ENCODE measurements at regions not wholly inside any gene's neighbourhood (a gene's known extent, or its start where the extent isn't known, plus 50 kb on each side); places are given as distances from the start of the nearest gene placed in this dataset.

GRCh38 chr17:77725846-77726245 lies 232.7 kb upstream of the TNRC6C start:
- no peak for DNase-seq (ENCODE audit: low spot score)

GRCh38 chr17:77726549-77727006 lies 231.9 kb upstream of the TNRC6C start:
- DNase-seq (ENCODE audit: low spot score), result no peak

- DNase-seq (ENCODE audit: low spot score), result no peak
Measured at GRCh38 chr17:77727037-77727615, 231.4 kb upstream of the TNRC6C start.

GRCh38 chr17:77728474-77728795 lies 230.1 kb upstream of the TNRC6C start:
- no peak for DNase-seq (ENCODE audit: low spot score)

GRCh38 chr17:77728871-77729270 lies 229.6 kb upstream of the TNRC6C start:
- no peak for DNase-seq (ENCODE audit: low spot score)

GRCh38 chr17:77729587-77729986 lies 228.9 kb upstream of the TNRC6C start:
- DNase-seq (ENCODE audit: low spot score), result no peak

GRCh38 chr17:77730376-77730775 lies 228.1 kb upstream of the TNRC6C start:
- DNase-seq (ENCODE audit: low spot score), result no peak

- DNase-seq (ENCODE audit: low spot score), result no peak
Measured at GRCh38 chr17:77733576-77734296, 224.8 kb upstream of the TNRC6C start.

- DNase-seq (ENCODE audit: low spot score), result no peak
Measured at GRCh38 chr17:77734371-77735080, 224.0 kb upstream of the TNRC6C start.

GRCh38 chr17:77735081-77735565 lies 223.4 kb upstream of the TNRC6C start:
- DNase-seq (ENCODE audit: low spot score), result no peak

GRCh38 chr17:77735566-77736198 lies 222.8 kb upstream of the TNRC6C start:
- DNase-seq (ENCODE audit: low spot score), result no peak

- no peak for DNase-seq (ENCODE audit: low spot score)
Measured at GRCh38 chr17:77736199-77736585, 222.3 kb upstream of the TNRC6C start.

- no peak for DNase-seq (ENCODE audit: low spot score)
Measured at GRCh38 chr17:77736721-77737120, 221.8 kb upstream of the TNRC6C start.

GRCh38 chr17:77737442-77738265 lies 220.8 kb upstream of the TNRC6C start:
- no peak for DNase-seq (ENCODE audit: low spot score)

GRCh38 chr17:77738751-77739531 lies 219.6 kb upstream of the TNRC6C start:
- no peak for DNase-seq (ENCODE audit: low spot score)

GRCh38 chr17:77740481-77740880 lies 218.0 kb upstream of the TNRC6C start:
- DNase-seq (ENCODE audit: low spot score), result no peak

GRCh38 chr17:77741109-77741508 lies 217.4 kb upstream of the TNRC6C start:
- peak; percentile 37 for DNase-seq (ENCODE audit: low spot score)

- DNase-seq (ENCODE audit: low spot score), result no peak
Measured at GRCh38 chr17:77742579-77742978, 215.9 kb upstream of the TNRC6C start.

GRCh38 chr17:77744066-77744988 lies 214.2 kb upstream of the TNRC6C start:
- no peak for DNase-seq (ENCODE audit: low spot score)

GRCh38 chr17:77745702-77746101 lies 212.8 kb upstream of the TNRC6C start:
- no peak for DNase-seq (ENCODE audit: low spot score)
